OCI-LY1 (cell line): ENCODE measurements at regions not wholly inside any gene's neighbourhood (a gene's known extent, or its start where the extent isn't known, plus 50 kb on each side); places are given as distances from the start of the nearest gene placed in this dataset.

Experiments
- CTCF ChIP-seq: fragments of 200-600 bp; sonication (generic), shearing (Covaris generic); IDR thresholded peaks from 2 replicates; pipeline ENCODE4 v1.5.1; 2017; ENCODE audit warnings: mild to moderate bottlenecking, antibody characterized with exemption, low read length, moderate library complexity, mixed read lengths
- EZH2 ChIP-seq: fragments of 200-600 bp; sonication (generic), shearing (Covaris generic); IDR thresholded peaks from 2 replicates; pipeline ENCODE4 v1.8.0; 2017; ENCODE audit warnings: borderline replicate concordance, mixed run types, mild to moderate bottlenecking, antibody characterized with exemption, low read length, moderate library complexity, mixed read lengths

GRCh38 chr3:24981924-24982323, 446.1 kb upstream of the RARB start:
- TF ChIP-seq CTCF (no peak), EZH2 (no peak)
